ENCODE measurements at regions not wholly inside any gene's neighbourhood (a gene's known extent, or its start where the extent isn't known, plus 50 kb on each side); places are given as distances from the start of the nearest gene placed in this dataset.

GRCh38 chr5:152642880-152643279, 237.8 kb upstream of the NMUR2 start:
- no peak for TF ChIP-seq HNRNPK (IDR thresholded peaks at IDR 0.05; ENCODE audit: low read depth, low read length, poor library complexity, severe bottlenecking)
- no peak for TF ChIP-seq TAF1 (CRISPR knock-in tag; IDR thresholded peaks at IDR 0.05)
- no peak for TF ChIP-seq HNRNPH1 (optimal IDR thresholded peaks at IDR 0.05; ENCODE audit: low read depth, low read length)
- no peak for TF ChIP-seq TOE1 (CRISPR knock-in tag; IDR thresholded peaks at IDR 0.05)
- TF ChIP-seq TCF7 (IDR thresholded peaks at IDR 0.05; ENCODE audit: low read depth), result no peak
- TF ChIP-seq MXD1 (CRISPR knock-in tag; IDR thresholded peaks at IDR 0.05), result no peak
- no peak for TF ChIP-seq ATF3 (CRISPR knock-in tag; IDR thresholded peaks at IDR 0.05)
